Panc1 (cell line): ENCODE measurements at regions not wholly inside any gene's neighbourhood (a gene's known extent, or its start where the extent isn't known, plus 50 kb on each side); places are given as distances from the start of the nearest gene placed in this dataset.

Experiments used
- ATAC-seq: fragments of 200-7000 bp; cut with Tn5 transposase; 2 replicates; pipeline ENCODE4 v1.9.1; 2020; ENCODE audit warnings: mild to moderate bottlenecking, moderate library complexity
- BruUV-seq: library from RNA; stranded (reverse); fragments of 400-500 nt; replicated peaks from 2 replicates; lab custom pipeline; 2021; lab: Mats Ljungman, UMichigan
- CTCF ChIA-PET: fragments of 300-600 bp; sonication (Branson Sonifier 250); formaldehyde crosslinking; loops from one replicate; lab custom pipeline; 2022; ENCODE audit warnings: antibody characterized with exemption; lab: Charles Lee
- POLR2A ChIA-PET: fragments of 300-600 bp; sonication (Branson Sonifier 250); formaldehyde crosslinking; loops from one replicate; lab custom pipeline; 2022; ENCODE audit warnings: antibody characterized with exemption; lab: Charles Lee
- DNase-seq: peaks from one replicate; pipeline ENCODE4 v3.0.0-alpha.2; 2010; ENCODE audit warnings: low read depth, low spot score
- H3K27ac ChIP-seq: 2 replicates; pipeline ENCODE4 v1.5.1; 2011; ENCODE audit warnings: mild to moderate bottlenecking, low read length, inconsistent platforms
- H3K27me3 ChIP-seq: fragments of 200-500 bp; sonication (Bioruptor generic); 2 replicates; pipeline ENCODE4 v1.6.0; 2014; ENCODE audit warnings: low read length, inconsistent platforms; ENCODE audit not compliant: control insufficient read depth, insufficient read depth
- H3K36me3 ChIP-seq: fragments of 200-500 bp; sonication (Bioruptor generic); 2 replicates; pipeline ENCODE4 v1.5.1; 2014; ENCODE audit warnings: inconsistent platforms, mild to moderate bottlenecking, low read length, moderate library complexity; ENCODE audit not compliant: control insufficient read depth, insufficient read depth
- H3K4me1 ChIP-seq: 2 replicates; pipeline ENCODE4 v1.5.1; 2011; ENCODE audit warnings: inconsistent platforms, mild to moderate bottlenecking, low read length, moderate library complexity; ENCODE audit not compliant: control insufficient read depth, insufficient read depth
- H3K4me3 ChIP-seq, 2 experiments: 2 replicates each; pipeline ENCODE4 v1.5.1; 2011 to 2012; ENCODE audit warnings: low read depth in 2 of 2, low read length in 2 of 2, mild to moderate bottlenecking in 2 of 2, inconsistent platforms in 1 of 2, moderate library complexity in 1 of 2
- H3K9me3 ChIP-seq: fragments of 200-500 bp; sonication (Bioruptor generic); 2 replicates; pipeline ENCODE4 v1.5.1; 2014; ENCODE audit warnings: low read depth, mild to moderate bottlenecking, inconsistent platforms, low read length, moderate library complexity; ENCODE audit not compliant: control insufficient read depth, insufficient read depth
- CTCF ChIP-seq: fragments of 450-650 bp; IDR thresholded peaks from 2 replicates; pipeline ENCODE4 v1.5.1; 2017; ENCODE audit warnings: mild to moderate bottlenecking
- POLR2AphosphoS5 ChIP-seq: IDR thresholded peaks from 2 replicates; pipeline ENCODE4 v1.6.1; 2012; ENCODE audit warnings: mild to moderate bottlenecking, low read depth, low read length, moderate library complexity
- SIN3A ChIP-seq: IDR thresholded peaks from 2 replicates; pipeline ENCODE4 v1.6.1; 2012; ENCODE audit warnings: low read depth, mild to moderate bottlenecking, low read length, moderate library complexity, borderline replicate concordance; ENCODE audit not compliant: insufficient read depth
- TCF7L2 ChIP-seq: IDR thresholded peaks from 2 replicates; pipeline ENCODE4 v1.6.1; 2011; ENCODE audit warnings: mild to moderate bottlenecking, low read depth, low read length, inconsistent platforms
- in situ Hi-C: cut with HindIII; loops from 2 replicates; pipeline ENCODE4 v1.10.0; 2016; ENCODE audit warnings: low sequenced_read_pairs, low pct_unique_long_range_greater_than_20kb
- intact Hi-C: fragments of 100-400 bp; cut with micrococcal nuclease; formaldehyde crosslinking; loops from one replicate; pipeline ENCODE4 v1.10.0; 2022; ENCODE audit not compliant: unreplicated experiment
- TF ChIP-seq, protein P1 (sequence below), 2 experiments: IDR thresholded peaks; 2 replicates each; pipeline ENCODE4 v1.6.1; 2011 to 2012; ENCODE audit warnings: low read depth in 2 of 2, control low read depth in 1 of 2, low read length in 1 of 2, mild to moderate bottlenecking in 1 of 2, moderate library complexity in 1 of 2; ENCODE audit not compliant: insufficient read depth in 1 of 2

- ATAC-seq (no peak), DNase-seq (no peak)
- no peaks in the 10 kb centered on the region for H3K4me1 ChIP-seq
- H3K27ac ChIP-seq = no peak overlapping the region
- POLR2A ChIA-PET = no interaction called here
- intact Hi-C loops (no loop called here), in situ Hi-C loops (no loop called here)
- peaks cover 11% of the 10 kb centered on the region for H3K27me3 ChIP-seq
- TF ChIP-seq TCF7L2 = no peak
- no peak for TF ChIP-seq POLR2AphosphoS5
- no peak for TF ChIP-seq SIN3A
- TF ChIP-seq, protein P1, sequence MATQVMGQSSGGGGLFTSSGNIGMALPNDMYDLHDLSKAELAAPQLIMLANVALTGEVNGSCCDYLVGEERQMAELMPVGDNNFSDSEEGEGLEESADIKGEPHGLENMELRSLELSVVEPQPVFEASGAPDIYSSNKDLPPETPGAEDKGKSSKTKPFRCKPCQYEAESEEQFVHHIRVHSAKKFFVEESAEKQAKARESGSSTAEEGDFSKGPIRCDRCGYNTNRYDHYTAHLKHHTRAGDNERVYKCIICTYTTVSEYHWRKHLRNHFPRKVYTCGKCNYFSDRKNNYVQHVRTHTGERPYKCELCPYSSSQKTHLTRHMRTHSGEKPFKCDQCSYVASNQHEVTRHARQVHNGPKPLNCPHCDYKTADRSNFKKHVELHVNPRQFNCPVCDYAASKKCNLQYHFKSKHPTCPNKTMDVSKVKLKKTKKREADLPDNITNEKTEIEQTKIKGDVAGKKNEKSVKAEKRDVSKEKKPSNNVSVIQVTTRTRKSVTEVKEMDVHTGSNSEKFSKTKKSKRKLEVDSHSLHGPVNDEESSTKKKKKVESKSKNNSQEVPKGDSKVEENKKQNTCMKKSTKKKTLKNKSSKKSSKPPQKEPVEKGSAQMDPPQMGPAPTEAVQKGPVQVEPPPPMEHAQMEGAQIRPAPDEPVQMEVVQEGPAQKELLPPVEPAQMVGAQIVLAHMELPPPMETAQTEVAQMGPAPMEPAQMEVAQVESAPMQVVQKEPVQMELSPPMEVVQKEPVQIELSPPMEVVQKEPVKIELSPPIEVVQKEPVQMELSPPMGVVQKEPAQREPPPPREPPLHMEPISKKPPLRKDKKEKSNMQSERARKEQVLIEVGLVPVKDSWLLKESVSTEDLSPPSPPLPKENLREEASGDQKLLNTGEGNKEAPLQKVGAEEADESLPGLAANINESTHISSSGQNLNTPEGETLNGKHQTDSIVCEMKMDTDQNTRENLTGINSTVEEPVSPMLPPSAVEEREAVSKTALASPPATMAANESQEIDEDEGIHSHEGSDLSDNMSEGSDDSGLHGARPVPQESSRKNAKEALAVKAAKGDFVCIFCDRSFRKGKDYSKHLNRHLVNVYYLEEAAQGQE (IDR thresholded peaks at IDR 0.05; ENCODE audit: insufficient read depth in 1 of 2, low read depth in 2 of 2, low read length in 1 of 2) = no peak
- no peak for TF ChIP-seq CTCF
- H3K9me3 ChIP-seq = no peaks in the 10 kb centered on the region
- no peak overlapping the region for H3K4me3 ChIP-seq
- BruUV-seq = no TSS peak
- CTCF ChIA-PET = no interaction called here
- no peaks in the 10 kb centered on the region for H3K36me3 ChIP-seq
These were observed 112.7 kb upstream of the C3orf80 start for GRCh38 chr3:160112481-160112880.

- intact Hi-C loops (no loop called here), in situ Hi-C loops (no loop called here)
- ChIA-PET CTCF (no interaction called here), POLR2A (no interaction called here)
- BruUV-seq = no TSS peak
- Histone ChIP-seq H3K4me1 (no peaks in the 10 kb centered on the region), H3K4me3 (no peak overlapping the region), H3K27ac (no peak overlapping the region), H3K36me3 (no peaks in the 10 kb centered on the region), H3K9me3 (no peaks in the 10 kb centered on the region), H3K27me3 (peaks cover 11% of the 10 kb centered on the region)
- TF ChIP-seq CTCF (no peak), POLR2AphosphoS5 (no peak), SIN3A (no peak), TCF7L2 (no peak)
- TF ChIP-seq, protein P1 (IDR thresholded peaks at IDR 0.05; ENCODE audit: insufficient read depth in 1 of 2, low read depth in 2 of 2, low read length in 1 of 2) = no peak
- DNase-seq (no peak), ATAC-seq (no peak)
These were observed 112.2 kb upstream of the C3orf80 start for GRCh38 chr3:160112996-160113395.
